GM12865 (cell line): ENCODE measurements at regions not wholly inside any gene's neighbourhood (a gene's known extent, or its start where the extent isn't known, plus 50 kb on each side); places are given as distances from the start of the nearest gene placed in this dataset.

Source experiments
- DNase-seq: peaks from one replicate; pipeline ENCODE4 v3.0.0; 2010; ENCODE audit warnings: low read depth
- H3K4me3 ChIP-seq: 2 replicates; pipeline ENCODE4 v1.5.1; 2011; ENCODE audit warnings: mild to moderate bottlenecking, low read depth, low read length, control low read depth
- CTCF ChIP-seq: IDR thresholded peaks from 2 replicates; pipeline ENCODE4 v1.5.1; 2011; ENCODE audit warnings: low read length, control low read depth, low read depth, inconsistent platforms; ENCODE audit not compliant: insufficient read depth; ENCODE audit errors: missing control alignments

GRCh38 chr10:9878383-9878782, 1139.3 kb upstream of the CELF2 start:
- no peak for TF ChIP-seq CTCF

GRCh38 chr10:9885761-9886160, 1131.9 kb upstream of the CELF2 start:
- H3K4me3 ChIP-seq, result no peak overlapping the region
- no peak for DNase-seq
- no peak for TF ChIP-seq CTCF

More at GRCh38 chr10:9878383-9878782, 1139.3 kb upstream of the CELF2 start:
- no peak for DNase-seq
- H3K4me3 ChIP-seq, result no peak overlapping the region

- no peak for TF ChIP-seq CTCF
- no peak overlapping the region for H3K4me3 ChIP-seq
- DNase-seq, result no peak
Observed at GRCh38 chr10:9886772-9887171, 1130.9 kb upstream of the CELF2 start.

GRCh38 chr10:9895453-9895852, 1122.2 kb upstream of the CELF2 start:
- no peak for TF ChIP-seq CTCF
- no peak overlapping the region for H3K4me3 ChIP-seq
- DNase-seq, result no peak

- DNase-seq, result no peak
- no peak overlapping the region for H3K4me3 ChIP-seq
- TF ChIP-seq CTCF, result no peak
Observed at GRCh38 chr10:9895981-9896380, 1121.7 kb upstream of the CELF2 start.

- DNase-seq, result no peak
- no peak overlapping the region for H3K4me3 ChIP-seq
Observed at GRCh38 chr10:9898633-9899395, 1118.9 kb upstream of the CELF2 start.

More at GRCh38 chr10:9898633-9899395, 1118.9 kb upstream of the CELF2 start:
- TF ChIP-seq CTCF, result no peak
